Breast epithelium (tissue), 4 donors: ENCODE measurements at regions not wholly inside any gene's neighbourhood (a gene's known extent, or its start where the extent isn't known, plus 50 kb on each side); places are given as distances from the start of the nearest gene placed in this dataset.

ENCODE experiments used
- DNase-seq, 2 donors: peaks; one replicate each; pipeline ENCODE4 v3.0.0-alpha.2; 2019; ENCODE audit warnings: low spot score in 2 of 2
- H3K27ac ChIP-seq, 2 donors: fragments of 200-600 bp; sonication (generic) in 1 of 2; one replicate each; pipeline ENCODE4 v1.5.1; 2016 to 2019; ENCODE audit warnings: mild to moderate bottlenecking in 1 of 2
- H3K27me3 ChIP-seq, 2 donors: fragments of 200-600 bp; sonication (generic) in 1 of 2; one replicate each; pipeline versions ENCODE4 v1.5.1 to v1.6.0; 2017 to 2019; ENCODE audit warnings: control low read depth in 1 of 2, mild to moderate bottlenecking in 1 of 2
- H3K36me3 ChIP-seq: fragments of 200-600 bp; one replicate; pipeline ENCODE4 v1.5.1; 2019
- H3K4me1 ChIP-seq, 2 donors: fragments of 200-600 bp; sonication (generic); one replicate each; pipeline ENCODE4 v1.5.1; 2016 to 2019; ENCODE audit warnings: control low read depth in 1 of 2
- H3K4me3 ChIP-seq, 3 donors: fragments of 200-600 bp; sonication (generic); 1 replicate in 2 of 3; 2 replicates in 1 of 3; pipeline ENCODE4 v1.5.1; 2016 to 2019; ENCODE audit warnings: mild to moderate bottlenecking in 3 of 3, moderate library complexity in 2 of 3
- H3K9me3 ChIP-seq, 2 donors: fragments of 200-600 bp; sonication (generic) in 1 of 2; one replicate each; pipeline ENCODE4 v1.5.1; 2016 to 2019; ENCODE audit warnings: control low read depth in 1 of 2
- POLR2A ChIP-seq: fragments of 450-650 bp; IDR thresholded peaks from one replicate; pipeline ENCODE4 v1.6.1; 2016; ENCODE audit warnings: antibody characterized with exemption, mild to moderate bottlenecking, moderate library complexity
- POLR2AphosphoS5 ChIP-seq, 3 donors: sonication (generic); formaldehyde crosslinking; IDR thresholded peaks; one replicate each; pipeline ENCODE4 v1.6.1; 2017; ENCODE audit warnings: antibody characterized with exemption in 3 of 3
- intact Hi-C: fragments of 100-400 bp; cut with DNase I; formaldehyde crosslinking; loops from one replicate; pipeline ENCODE4 v1.15.1; 2023; ENCODE audit warnings: low total_unique reads
- TF ChIP-seq, protein P1 (sequence below), 3 donors: fragments of 450-650 bp; IDR thresholded peaks; one replicate each; pipeline ENCODE4 v1.5.1; 2016 to 2017; ENCODE audit warnings: antibody characterized with exemption in 3 of 3, mild to moderate bottlenecking in 3 of 3, moderate library complexity in 3 of 3

GRCh38 chr4:159757499-159757898, 654.6 kb downstream of the RAPGEF2 start:
- intact Hi-C loops = no loop called here
- no peak for DNase-seq
- TF ChIP-seq POLR2AphosphoS5 (IDR thresholded peaks at IDR 0.05) (no peak), POLR2A (no peak)
- TF ChIP-seq, protein P1, sequence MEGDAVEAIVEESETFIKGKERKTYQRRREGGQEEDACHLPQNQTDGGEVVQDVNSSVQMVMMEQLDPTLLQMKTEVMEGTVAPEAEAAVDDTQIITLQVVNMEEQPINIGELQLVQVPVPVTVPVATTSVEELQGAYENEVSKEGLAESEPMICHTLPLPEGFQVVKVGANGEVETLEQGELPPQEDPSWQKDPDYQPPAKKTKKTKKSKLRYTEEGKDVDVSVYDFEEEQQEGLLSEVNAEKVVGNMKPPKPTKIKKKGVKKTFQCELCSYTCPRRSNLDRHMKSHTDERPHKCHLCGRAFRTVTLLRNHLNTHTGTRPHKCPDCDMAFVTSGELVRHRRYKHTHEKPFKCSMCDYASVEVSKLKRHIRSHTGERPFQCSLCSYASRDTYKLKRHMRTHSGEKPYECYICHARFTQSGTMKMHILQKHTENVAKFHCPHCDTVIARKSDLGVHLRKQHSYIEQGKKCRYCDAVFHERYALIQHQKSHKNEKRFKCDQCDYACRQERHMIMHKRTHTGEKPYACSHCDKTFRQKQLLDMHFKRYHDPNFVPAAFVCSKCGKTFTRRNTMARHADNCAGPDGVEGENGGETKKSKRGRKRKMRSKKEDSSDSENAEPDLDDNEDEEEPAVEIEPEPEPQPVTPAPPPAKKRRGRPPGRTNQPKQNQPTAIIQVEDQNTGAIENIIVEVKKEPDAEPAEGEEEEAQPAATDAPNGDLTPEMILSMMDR (IDR thresholded peaks at IDR 0.05) = no peak
- H3K4me1 ChIP-seq = no peaks in the 10 kb centered on the region
- H3K9me3 ChIP-seq = peaks cover 0 to 13% of the 10 kb centered on the region in 2 donors
- H3K4me3 ChIP-seq = no peak overlapping the region
- H3K27ac ChIP-seq = no peak overlapping the region
- no peaks in the 10 kb centered on the region for H3K27me3 ChIP-seq
- H3K36me3 ChIP-seq = no peaks in the 10 kb centered on the region

- peaks cover 0 to 13% of the 10 kb centered on the region in 2 donors for H3K9me3 ChIP-seq
- H3K27me3 ChIP-seq = no peaks in the 10 kb centered on the region
- intact Hi-C loops = no loop called here
- TF ChIP-seq POLR2AphosphoS5 (IDR thresholded peaks at IDR 0.05) (no peak), POLR2A (no peak)
- TF ChIP-seq, protein P1 (IDR thresholded peaks at IDR 0.05) = no peak
- no peak for DNase-seq
- H3K4me1 ChIP-seq = no peaks in the 10 kb centered on the region
- no peaks in the 10 kb centered on the region for H3K36me3 ChIP-seq
- no peak overlapping the region for H3K27ac ChIP-seq
- no peak overlapping the region for H3K4me3 ChIP-seq
Measured at GRCh38 chr4:159758061-159758460, 655.2 kb downstream of the RAPGEF2 start.

- no peaks in the 10 kb centered on the region for H3K4me1 ChIP-seq
- no peaks in the 10 kb centered on the region for H3K27me3 ChIP-seq
- no peaks in the 10 kb centered on the region for H3K36me3 ChIP-seq
- no peak overlapping the region for H3K4me3 ChIP-seq
- H3K9me3 ChIP-seq = no peaks in the 10 kb centered on the region
- no peak overlapping the region for H3K27ac ChIP-seq
- DNase-seq = no peak
- intact Hi-C loops = no loop called here
- TF ChIP-seq POLR2A (no peak), POLR2AphosphoS5 (IDR thresholded peaks at IDR 0.05) (no peak)
- TF ChIP-seq, protein P1 (IDR thresholded peaks at IDR 0.05) = no peak
Measured at GRCh38 chr4:159762672-159763071, 659.8 kb downstream of the RAPGEF2 start.

DNA sequence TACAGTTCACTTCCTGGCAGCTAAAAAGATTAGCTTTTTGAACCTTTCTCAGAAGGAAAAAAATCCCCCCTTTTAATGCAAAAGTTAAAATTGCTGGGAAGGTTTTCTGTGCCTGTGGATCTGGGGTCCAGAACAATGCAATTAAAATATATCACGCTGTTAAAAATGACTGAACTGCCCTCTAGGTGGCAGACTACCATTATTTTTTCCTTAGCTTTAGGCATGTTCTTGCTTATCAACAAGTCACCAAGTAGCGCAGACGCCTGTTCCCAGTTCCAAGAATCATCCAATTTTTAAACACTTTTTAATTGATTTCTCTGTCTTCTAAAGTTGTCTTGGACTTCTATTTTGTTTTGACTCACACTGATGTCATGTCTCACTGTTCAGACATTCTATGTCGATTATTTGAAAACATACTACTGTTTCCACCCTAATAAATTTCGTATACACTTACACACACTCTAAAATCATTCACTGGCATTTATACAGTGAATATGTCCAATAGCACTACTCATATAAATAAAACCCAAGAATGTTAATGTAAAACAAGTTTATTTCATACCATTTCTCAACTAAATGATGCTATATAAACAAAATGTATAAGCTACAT, 661.6 kb downstream of the RAPGEF2 start:
- TF ChIP-seq POLR2A = no peak
- TF ChIP-seq POLR2AphosphoS5 (IDR thresholded peaks at IDR 0.05) = no peak
- TF ChIP-seq, protein P1 (IDR thresholded peaks at IDR 0.05) = peak in 2 of 3 donors; percentile 20 to 32
- DNase-seq = no peak
- Histone ChIP-seq H3K27me3 (no peaks in the 10 kb centered on the region), H3K9me3 (no peaks in the 10 kb centered on the region), H3K4me3 (no peak overlapping the region), H3K36me3 (no peaks in the 10 kb centered on the region), H3K27ac (no peak overlapping the region), H3K4me1 (no peaks in the 10 kb centered on the region)
- intact Hi-C loops = no loop called here

DNA sequence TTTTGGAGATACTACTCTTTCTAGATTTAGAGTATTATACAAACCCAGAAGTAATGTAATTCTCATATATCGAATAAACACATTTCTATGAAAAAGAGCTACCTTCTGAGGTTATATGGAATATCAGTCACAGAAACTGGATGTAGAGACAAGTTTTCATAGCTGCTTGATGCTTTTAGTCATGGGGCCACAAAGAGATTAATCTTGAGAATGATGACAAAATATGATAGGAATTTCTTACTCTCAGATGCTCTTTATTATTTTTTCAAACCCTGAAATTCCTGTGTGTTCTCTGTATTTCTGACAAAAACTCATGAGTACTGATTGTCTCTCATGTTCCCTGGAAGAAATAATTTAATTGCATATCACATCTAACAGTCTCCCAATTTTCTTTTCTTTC, 662.5 kb downstream of the RAPGEF2 start:
- intact Hi-C loops = no loop called here
- DNase-seq = no peak
- no peaks in the 10 kb centered on the region for H3K27me3 ChIP-seq
- no peak overlapping the region for H3K27ac ChIP-seq
- no peak overlapping the region for H3K4me3 ChIP-seq
- no peaks in the 10 kb centered on the region for H3K9me3 ChIP-seq
- H3K36me3 ChIP-seq = no peaks in the 10 kb centered on the region
- H3K4me1 ChIP-seq = no peaks in the 10 kb centered on the region
- TF ChIP-seq POLR2AphosphoS5 (IDR thresholded peaks at IDR 0.05) = no peak
- TF ChIP-seq, protein P1 (IDR thresholded peaks at IDR 0.05) = no peak
- no peak for TF ChIP-seq POLR2A
